ENCODE measurements at regions not wholly inside any gene's neighbourhood (a gene's known extent, or its start where the extent isn't known, plus 50 kb on each side); places are given as distances from the start of the nearest gene placed in this dataset.
A peak's percentile ranks its signal among the peaks of the same experiment; 100 is the strongest.
"Not testable (repeated sequence)": the region's sequence is repeated elsewhere in the genome, so short reads cannot be mapped to it uniquely, and the experiment has no call there.

DNA sequence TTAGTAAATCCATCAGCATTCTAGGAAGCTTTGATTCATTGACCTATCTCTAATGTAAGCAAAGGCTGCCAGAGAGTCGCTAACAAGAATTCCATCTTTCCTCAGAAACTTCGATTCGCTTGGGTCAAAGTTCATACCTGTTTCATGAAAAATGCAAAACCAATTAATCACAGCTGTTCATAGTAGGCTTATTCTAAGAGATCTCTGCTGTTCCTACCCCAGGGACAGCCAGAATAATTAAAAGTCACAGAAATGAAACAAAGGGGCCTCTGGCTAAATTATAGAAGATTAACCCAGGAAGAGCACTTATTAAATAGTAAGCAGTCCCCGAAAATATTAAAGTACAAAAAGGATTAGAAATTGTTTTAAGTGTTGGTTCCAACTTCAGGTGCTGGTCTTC lies 280.1 kb upstream of the FRG2C start:
- H3K18ac ChIP-seq (ENCODE audit: low read depth, low read length); H2AFZ ChIP-seq (replicated peaks; ENCODE audit: low read length, poor library complexity); H3K4me2 ChIP-seq (ENCODE audit: low read depth, low read length); H3K9ac ChIP-seq (ENCODE audit: low read depth, low read length); POLR2A ChIA-PET (ENCODE audit: unreplicated experiment); dilution Hi-C loops (cut with HindIII; ENCODE audit: low sequenced_read_pairs, unreplicated experiment); H2AK5ac ChIP-seq (ENCODE audit: low read depth, low read length); H3K56ac ChIP-seq (ENCODE audit: extremely low read depth, insufficient read depth, low read length); H2AK9ac ChIP-seq (replicated peaks; ENCODE audit: low read depth, low read length, poor library complexity); CTCF ChIA-PET; H4K5ac ChIP-seq (ENCODE audit: low read depth, low read length); H2BK15ac ChIP-seq (ENCODE audit: low read depth, low read length); H2BK5ac ChIP-seq (ENCODE audit: low read depth, low read length, poor library complexity, severe bottlenecking); H4K91ac ChIP-seq (ENCODE audit: insufficient read depth, low read depth, low read length); H2BK120ac ChIP-seq (ENCODE audit: low read depth, low read length); ATAC-seq (ENCODE audit: low read depth); H3K14ac ChIP-seq (replicated peaks; ENCODE audit: low read depth, low read length); intact Hi-C loops (cut with micrococcal nuclease); DNase-seq; in situ Hi-C loops (cut with MboI; ENCODE audit: low sequenced_read_pairs); H3K9me3 ChIP-seq (ENCODE audit: control insufficient read depth, insufficient read depth, low read length); H4K20me1 ChIP-seq (ENCODE audit: insufficient read depth, low read length); H3K23ac ChIP-seq (ENCODE audit: low read depth, low read length); H3K4me3 ChIP-seq (ENCODE audit: insufficient read depth, low read depth, low read length); H2BK20ac ChIP-seq (ENCODE audit: low read depth, low read length); H3K9me1 ChIP-seq (ENCODE audit: insufficient read depth, low read length); H3K27ac ChIP-seq (ENCODE audit: insufficient read depth, low read length); H3K4me1 ChIP-seq (ENCODE audit: control insufficient read depth, insufficient read depth, low read length); H3K4ac ChIP-seq (ENCODE audit: low read depth, low read length); BruUV-seq (replicated peaks); H4K8ac ChIP-seq (ENCODE audit: low read depth in 2 of 2, low read length in 2 of 2); H3K36me3 ChIP-seq (ENCODE audit: control insufficient read depth, insufficient read depth, low read length); H3K27me3 ChIP-seq (ENCODE audit: control insufficient read depth, insufficient read depth, low read length); H3K79me1 ChIP-seq (ENCODE audit: low read depth in 1 of 2, low read length in 2 of 2): not testable (repeated sequence)
- WGBS, 2 experiments (ENCODE audit: extremely low coverage in 2 of 2, insufficient read length in 1 of 2), result no CpG with 5 or more reads among the region's 4 CpGs

DNA sequence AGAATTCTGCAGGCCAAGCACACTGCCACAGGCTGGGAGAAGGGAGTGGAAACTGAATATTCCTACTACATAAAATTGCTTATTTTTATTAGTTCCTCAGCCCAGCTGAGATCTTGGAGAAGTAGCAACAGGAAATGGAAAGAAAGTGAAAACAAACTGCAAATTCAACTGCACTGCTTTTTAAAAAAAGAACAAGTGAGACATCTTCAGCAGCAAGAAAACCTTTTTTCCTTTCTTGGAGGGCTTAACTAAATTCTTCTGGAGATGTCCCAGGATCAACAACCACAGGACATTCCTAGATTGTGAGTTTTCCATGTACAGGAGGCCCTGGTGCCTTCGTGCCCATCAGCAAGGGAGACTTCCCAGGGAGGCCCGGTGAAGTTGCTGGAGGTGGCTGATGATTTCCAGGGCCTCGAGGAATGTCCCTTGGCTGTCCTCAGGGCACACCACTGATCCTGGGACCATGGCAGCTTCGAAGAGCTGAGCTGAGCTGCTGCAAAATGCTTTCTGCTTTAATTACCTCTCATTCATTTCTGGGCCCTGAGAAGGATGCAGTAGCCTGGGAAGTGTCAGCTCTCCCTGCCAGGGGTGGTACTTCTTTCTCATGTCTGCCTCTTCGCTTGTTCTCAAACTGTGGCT lies 275.5 kb upstream of the FRG2C start:
- in situ Hi-C loops (cut with MboI; ENCODE audit: low sequenced_read_pairs); ATAC-seq (ENCODE audit: low read depth); H3K36me3 ChIP-seq (ENCODE audit: control insufficient read depth, insufficient read depth, low read length); H3K18ac ChIP-seq (ENCODE audit: low read depth, low read length); H4K5ac ChIP-seq (ENCODE audit: low read depth, low read length); H4K8ac ChIP-seq (ENCODE audit: low read depth in 2 of 2, low read length in 2 of 2); CTCF ChIA-PET; H3K79me1 ChIP-seq (ENCODE audit: low read depth in 1 of 2, low read length in 2 of 2); H4K91ac ChIP-seq (ENCODE audit: insufficient read depth, low read depth, low read length); H3K9me3 ChIP-seq (ENCODE audit: control insufficient read depth, insufficient read depth, low read length); intact Hi-C loops (cut with micrococcal nuclease); H3K4ac ChIP-seq (ENCODE audit: low read depth, low read length); H3K9me1 ChIP-seq (ENCODE audit: insufficient read depth, low read length); H3K27me3 ChIP-seq (ENCODE audit: control insufficient read depth, insufficient read depth, low read length); H3K56ac ChIP-seq (ENCODE audit: extremely low read depth, insufficient read depth, low read length); H2BK5ac ChIP-seq (ENCODE audit: low read depth, low read length, poor library complexity, severe bottlenecking); H3K4me1 ChIP-seq (ENCODE audit: control insufficient read depth, insufficient read depth, low read length); H2BK15ac ChIP-seq (ENCODE audit: low read depth, low read length); H3K4me3 ChIP-seq (ENCODE audit: insufficient read depth, low read depth, low read length); H2AK5ac ChIP-seq (ENCODE audit: low read depth, low read length); H2BK20ac ChIP-seq (ENCODE audit: low read depth, low read length); H3K23ac ChIP-seq (ENCODE audit: low read depth, low read length); H3K14ac ChIP-seq (replicated peaks; ENCODE audit: low read depth, low read length); H4K20me1 ChIP-seq (ENCODE audit: insufficient read depth, low read length); H2AFZ ChIP-seq (replicated peaks; ENCODE audit: low read length, poor library complexity); H2BK120ac ChIP-seq (ENCODE audit: low read depth, low read length); dilution Hi-C loops (cut with HindIII; ENCODE audit: low sequenced_read_pairs, unreplicated experiment); H2AK9ac ChIP-seq (replicated peaks; ENCODE audit: low read depth, low read length, poor library complexity); BruUV-seq (replicated peaks): not testable (repeated sequence)
- POLR2A ChIA-PET (ENCODE audit: unreplicated experiment), result interaction anchor here (0.6 kb wide), 1 partner anchor 55 kb away, joined by 10 read pairs; no protein-coding TSS in a partner anchor
- peak; percentile 62 for DNase-seq
- peak overlapping the region; percentile 28; the same call in 1 of the 2 replicates for H3K9ac ChIP-seq (ENCODE audit: low read depth, low read length)
- peak overlapping the region; percentile 83 for H3K4me2 ChIP-seq (ENCODE audit: low read depth, low read length)
- peak overlapping the region; percentile 71 for H3K27ac ChIP-seq (ENCODE audit: insufficient read depth, low read length)
- no CpG with 5 or more reads among the region's 5 CpGs for WGBS, 2 experiments (ENCODE audit: extremely low coverage in 2 of 2, insufficient read length in 1 of 2)

All from IMR-90 (cell line).